ENCODE measurements at regions not wholly inside any gene's neighbourhood (a gene's known extent, or its start where the extent isn't known, plus 50 kb on each side); places are given as distances from the start of the nearest gene placed in this dataset.

GRCh38 chr2:128485761-128486639, 167.3 kb upstream of the HS6ST1 start:
- no peak for TF ChIP-seq TAF1 (conservative IDR thresholded peaks at IDR 0.05)
- TF ChIP-seq CTCF (IDR thresholded peaks at IDR 0.05; ENCODE audit: low read depth, low read length, missing input control), result no peak
- TF ChIP-seq, protein P1, sequence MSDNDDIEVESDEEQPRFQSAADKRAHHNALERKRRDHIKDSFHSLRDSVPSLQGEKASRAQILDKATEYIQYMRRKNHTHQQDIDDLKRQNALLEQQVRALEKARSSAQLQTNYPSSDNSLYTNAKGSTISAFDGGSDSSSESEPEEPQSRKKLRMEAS (IDR thresholded peaks at IDR 0.05), result no peak
- no peak for TF ChIP-seq YY1 (IDR thresholded peaks at IDR 0.05)
- TF ChIP-seq JUND (IDR thresholded peaks at IDR 0.05), result no peak
- no peak for TF ChIP-seq RAD21 (IDR thresholded peaks at IDR 0.05)
- no peak for TF ChIP-seq HNF4A (conservative IDR thresholded peaks at IDR 0.05)
- TF ChIP-seq SP1 (IDR thresholded peaks at IDR 0.05), result no peak
- TF ChIP-seq, protein P2, sequence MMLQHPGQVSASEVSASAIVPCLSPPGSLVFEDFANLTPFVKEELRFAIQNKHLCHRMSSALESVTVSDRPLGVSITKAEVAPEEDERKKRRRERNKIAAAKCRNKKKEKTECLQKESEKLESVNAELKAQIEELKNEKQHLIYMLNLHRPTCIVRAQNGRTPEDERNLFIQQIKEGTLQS (IDR thresholded peaks at IDR 0.05), result no peak
- TF ChIP-seq GABPA (IDR thresholded peaks at IDR 0.05 in 1 of 2, conservative IDR thresholded peaks at IDR 0.05 in 1 of 2), result no peak

Measured in liver (tissue), 3 donors.